Suprapubic skin (tissue), 4 donors: ENCODE measurements at regions not wholly inside any gene's neighbourhood (a gene's known extent, or its start where the extent isn't known, plus 50 kb on each side); places are given as distances from the start of the nearest gene placed in this dataset.

Experiments
- EP300 ChIP-seq: sonication (generic); formaldehyde crosslinking; IDR thresholded peaks from one replicate; pipeline ENCODE4 v1.6.1; 2017; ENCODE audit warnings: antibody characterized with exemption
- POLR2AphosphoS5 ChIP-seq, 3 donors: sonication (generic); formaldehyde crosslinking; IDR thresholded peaks; one replicate each; pipeline ENCODE4 v1.6.1; 2017; ENCODE audit warnings: antibody characterized with exemption in 3 of 3
- TF ChIP-seq, protein P1 (sequence below), 2 donors: fragments of 200-600 bp in 1 of 2; fragments of 450-650 bp in 1 of 2; sonication (generic) in 1 of 2; IDR thresholded peaks; one replicate each; pipeline ENCODE4 v1.5.1; 2016 to 2019; ENCODE audit warnings: antibody characterized with exemption in 2 of 2, mild to moderate bottlenecking in 1 of 2, moderate library complexity in 1 of 2

DNA sequence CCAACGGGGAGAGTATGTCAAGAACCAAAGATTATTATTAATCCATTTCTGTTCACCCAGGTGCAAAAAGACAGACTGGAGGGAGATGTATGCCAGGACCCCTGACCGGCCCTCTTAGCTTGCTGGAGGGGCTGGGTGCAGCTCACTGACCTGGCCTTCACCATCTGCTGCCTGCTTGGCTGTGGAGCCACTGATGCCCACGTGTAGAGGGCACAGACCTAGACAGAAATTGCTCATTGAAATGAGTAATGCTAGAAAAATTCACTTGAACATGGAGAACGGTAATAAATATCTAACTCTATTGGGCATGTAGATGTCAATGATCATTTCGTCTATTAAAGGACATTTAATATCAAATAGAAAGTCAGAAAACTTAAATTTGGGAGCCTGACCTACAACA, 58.8 kb upstream of the ERCC6L2 start:
- TF ChIP-seq POLR2AphosphoS5 (IDR thresholded peaks at IDR 0.05) (no peak), EP300 (no peak)
- TF ChIP-seq, protein P1, sequence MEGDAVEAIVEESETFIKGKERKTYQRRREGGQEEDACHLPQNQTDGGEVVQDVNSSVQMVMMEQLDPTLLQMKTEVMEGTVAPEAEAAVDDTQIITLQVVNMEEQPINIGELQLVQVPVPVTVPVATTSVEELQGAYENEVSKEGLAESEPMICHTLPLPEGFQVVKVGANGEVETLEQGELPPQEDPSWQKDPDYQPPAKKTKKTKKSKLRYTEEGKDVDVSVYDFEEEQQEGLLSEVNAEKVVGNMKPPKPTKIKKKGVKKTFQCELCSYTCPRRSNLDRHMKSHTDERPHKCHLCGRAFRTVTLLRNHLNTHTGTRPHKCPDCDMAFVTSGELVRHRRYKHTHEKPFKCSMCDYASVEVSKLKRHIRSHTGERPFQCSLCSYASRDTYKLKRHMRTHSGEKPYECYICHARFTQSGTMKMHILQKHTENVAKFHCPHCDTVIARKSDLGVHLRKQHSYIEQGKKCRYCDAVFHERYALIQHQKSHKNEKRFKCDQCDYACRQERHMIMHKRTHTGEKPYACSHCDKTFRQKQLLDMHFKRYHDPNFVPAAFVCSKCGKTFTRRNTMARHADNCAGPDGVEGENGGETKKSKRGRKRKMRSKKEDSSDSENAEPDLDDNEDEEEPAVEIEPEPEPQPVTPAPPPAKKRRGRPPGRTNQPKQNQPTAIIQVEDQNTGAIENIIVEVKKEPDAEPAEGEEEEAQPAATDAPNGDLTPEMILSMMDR (IDR thresholded peaks at IDR 0.05): no peak
